WTC11 (cell line): ENCODE measurements at regions not wholly inside any gene's neighbourhood (a gene's known extent, or its start where the extent isn't known, plus 50 kb on each side); places are given as distances from the start of the nearest gene placed in this dataset.

Source experiments
- ATAC-seq: fragments of 200-7000 bp; cut with Tn5 transposase; 2 replicates; pipeline ENCODE4 v1.10.0; 2021; ENCODE audit warnings: mild to moderate bottlenecking, moderate library complexity
- CTCF ChIA-PET: fragments of 300-600 bp; sonication (Branson Sonifier 250); formaldehyde crosslinking; loops from one replicate; lab custom pipeline; 2021; ENCODE audit warnings: antibody characterized with exemption; lab: Charles Lee
- POLR2A ChIA-PET: fragments of 350-600 bp; sonication (Branson Sonifier 250); formaldehyde crosslinking; loops from one replicate; lab custom pipeline; 2021; ENCODE audit warnings: antibody characterized with exemption; lab: Charles Lee
- DNase-seq: peaks from one replicate; pipeline ENCODE4 v3.0.0; 2021; ENCODE audit warnings: low spot score
- H3K27ac Mint-ChIP-seq: 2 replicates; pipeline ENCODE4 v1.8.0; 2021; ENCODE audit warnings: mixed read lengths
- H3K27me3 Mint-ChIP-seq: 2 replicates; pipeline ENCODE4 v1.8.0; 2021; ENCODE audit warnings: low read depth, mild to moderate bottlenecking, moderate library complexity, mixed read lengths
- H3K36me3 Mint-ChIP-seq: 2 replicates; pipeline ENCODE4 v1.8.0; 2021; ENCODE audit warnings: mixed read lengths
- H3K4me1 Mint-ChIP-seq: 2 replicates; pipeline ENCODE4 v1.8.0; 2022; ENCODE audit warnings: mixed read lengths
- H3K4me3 Mint-ChIP-seq: 2 replicates; pipeline ENCODE4 v1.8.0; 2021; ENCODE audit warnings: mild to moderate bottlenecking, moderate library complexity, mixed read lengths
- H3K9me3 Mint-ChIP-seq: 2 replicates; pipeline ENCODE4 v1.8.0; 2021; ENCODE audit warnings: mixed read lengths
- ARID4B ChIP-seq: sonication (generic); formaldehyde crosslinking; IDR thresholded peaks from 2 replicates; pipeline ENCODE4 v1.8.0; 2023; ENCODE audit warnings: missing genetic modification reagents, mild to moderate bottlenecking, borderline replicate concordance
- ATF1 ChIP-seq: sonication (generic); formaldehyde crosslinking; IDR thresholded peaks from 2 replicates; pipeline ENCODE4 v1.8.1; 2023; ENCODE audit warnings: mild to moderate bottlenecking, moderate library complexity, missing genetic modification reagents
- ATF2 ChIP-seq: sonication (generic); formaldehyde crosslinking; IDR thresholded peaks from 2 replicates; pipeline ENCODE4 v1.8.1; 2022; ENCODE audit warnings: low read depth, missing genetic modification reagents, borderline replicate concordance
- CDX4 ChIP-seq: fragments of 250-450 bp; sonication (Bioruptor Pico); IDR thresholded peaks from 2 replicates; pipeline ENCODE4 v1.9.0; 2021; ENCODE audit warnings: moderate library complexity, mild to moderate bottlenecking, inconsistent platforms, borderline replicate concordance
- CREB1 ChIP-seq: sonication (generic); formaldehyde crosslinking; IDR thresholded peaks from 2 replicates; pipeline ENCODE4 v1.8.0; 2023; ENCODE audit warnings: mild to moderate bottlenecking, missing genetic modification reagents
- CREM ChIP-seq: sonication (generic); formaldehyde crosslinking; IDR thresholded peaks from 2 replicates; pipeline ENCODE4 v1.8.1; 2022; ENCODE audit warnings: mild to moderate bottlenecking, missing genetic modification reagents, moderate library complexity
- CTCF ChIP-seq: fragments of 200-600 bp; IDR thresholded peaks from 2 replicates; pipeline ENCODE4 v1.8.0; 2022; ENCODE audit warnings: antibody characterized with exemption
- E2F5 ChIP-seq: sonication (generic); formaldehyde crosslinking; IDR thresholded peaks from 2 replicates; pipeline ENCODE4 v1.8.1; 2022; ENCODE audit warnings: mild to moderate bottlenecking, moderate library complexity, missing genetic modification reagents
- FOXJ3 ChIP-seq: sonication (generic); formaldehyde crosslinking; IDR thresholded peaks from 2 replicates; pipeline ENCODE4 v1.9.0; 2021; ENCODE audit warnings: missing genetic modification reagents, mild to moderate bottlenecking, borderline replicate concordance
- FOXP1 ChIP-seq: sonication (generic); formaldehyde crosslinking; IDR thresholded peaks from 2 replicates; pipeline ENCODE4 v1.8.0; 2022; ENCODE audit warnings: missing genetic modification reagents, mild to moderate bottlenecking, moderate library complexity, borderline replicate concordance
- GTF2I ChIP-seq: fragments of 250-450 bp; sonication (Bioruptor Pico); conservative IDR thresholded peaks from 2 replicates; pipeline ENCODE4 v1.4.0; 2021; ENCODE audit warnings: mild to moderate bottlenecking
- JAZF1 ChIP-seq: fragments of 250-450 bp; sonication (Bioruptor Pico); IDR thresholded peaks from 2 replicates; pipeline ENCODE4 v1.9.0; 2021; ENCODE audit warnings: moderate library complexity, mild to moderate bottlenecking, inconsistent platforms
- MAX ChIP-seq: sonication (generic); formaldehyde crosslinking; IDR thresholded peaks from 2 replicates; pipeline ENCODE4 v1.8.0; 2022; ENCODE audit warnings: mild to moderate bottlenecking, missing genetic modification reagents
- MLX ChIP-seq: sonication (generic); formaldehyde crosslinking; IDR thresholded peaks from 2 replicates; pipeline ENCODE4 v1.8.1; 2023; ENCODE audit warnings: mild to moderate bottlenecking, missing genetic modification reagents, moderate library complexity
- MYBL2 ChIP-seq: sonication (generic); formaldehyde crosslinking; IDR thresholded peaks from 2 replicates; pipeline ENCODE4 v1.8.1; 2023; ENCODE audit warnings: mild to moderate bottlenecking, moderate library complexity, missing genetic modification reagents
- NFATC4 ChIP-seq: fragments of 250-450 bp; sonication (Bioruptor Pico); IDR thresholded peaks from 2 replicates; pipeline ENCODE4 v1.9.0; 2021; ENCODE audit warnings: mild to moderate bottlenecking
- NR1H2 ChIP-seq: sonication (generic); formaldehyde crosslinking; IDR thresholded peaks from 2 replicates; pipeline ENCODE4 v1.9.0; 2021; ENCODE audit warnings: mild to moderate bottlenecking, moderate library complexity, missing genetic modification reagents
- RELA ChIP-seq: sonication (generic); formaldehyde crosslinking; IDR thresholded peaks from 2 replicates; pipeline ENCODE4 v1.8.1; 2022; ENCODE audit warnings: missing genetic modification reagents, mild to moderate bottlenecking, borderline replicate concordance
- RORB ChIP-seq: fragments of 250-450 bp; sonication (Bioruptor Pico); IDR thresholded peaks from 2 replicates; pipeline ENCODE4 v1.9.0; 2021; ENCODE audit warnings: mild to moderate bottlenecking
- ZBTB43 ChIP-seq: sonication (generic); formaldehyde crosslinking; IDR thresholded peaks from 2 replicates; pipeline ENCODE4 v1.8.1; 2023; ENCODE audit warnings: mild to moderate bottlenecking, missing genetic modification reagents
- ZNF138 ChIP-seq: sonication (generic); formaldehyde crosslinking; conservative IDR thresholded peaks from 2 replicates; pipeline ENCODE4 v1.8.1; 2022; ENCODE audit warnings: mild to moderate bottlenecking, moderate library complexity, missing genetic modification reagents
- ZNF219 ChIP-seq: sonication (generic); formaldehyde crosslinking; IDR thresholded peaks from 2 replicates; pipeline ENCODE4 v1.8.0; 2023; ENCODE audit warnings: missing genetic modification reagents, mild to moderate bottlenecking, borderline replicate concordance
- ZNF263 ChIP-seq: sonication (generic); formaldehyde crosslinking; IDR thresholded peaks from 2 replicates; pipeline ENCODE4 v1.8.1; 2022; ENCODE audit warnings: low read depth, mild to moderate bottlenecking, moderate library complexity, missing genetic modification reagents
- ZNF416 ChIP-seq: fragments of 250-450 bp; sonication (Bioruptor Pico); IDR thresholded peaks from 2 replicates; pipeline ENCODE4 v1.9.0; 2021; ENCODE audit warnings: mild to moderate bottlenecking, inconsistent platforms

- no peak overlapping the region for H3K27ac Mint-ChIP-seq
- no peaks in the 10 kb centered on the region for H3K4me1 Mint-ChIP-seq
- peaks cover 5% of the 10 kb centered on the region for H3K27me3 Mint-ChIP-seq
- ChIA-PET POLR2A (no interaction called here), CTCF (interaction anchor here (0.6 to 1.7 kb wide), 4 partner anchors 45 to 1363 kb away, joined by 3 to 7 read pairs (median 4); no protein-coding TSS in a partner anchor)
- DNase-seq (no peak), ATAC-seq (no peak)
- H3K9me3 Mint-ChIP-seq = peaks cover 10% of the 10 kb centered on the region; the same call in 1 of the 2 replicates
- TF ChIP-seq MYBL2 (CRISPR knock-in tag) (no peak), GTF2I (CRISPR knock-in tag) (no peak), ZBTB43 (no peak), E2F5 (CRISPR knock-in tag) (no peak), NFATC4 (CRISPR knock-in tag) (no peak), ZNF263 (CRISPR knock-in tag) (no peak), JAZF1 (CRISPR knock-in tag) (no peak), CTCF (no peak), ATF2 (CRISPR knock-in tag) (no peak), MLX (CRISPR knock-in tag) (no peak), MAX (CRISPR knock-in tag) (no peak), ZNF416 (CRISPR knock-in tag) (no peak), RELA (CRISPR knock-in tag) (no peak), NR1H2 (CRISPR knock-in tag) (no peak), RORB (CRISPR knock-in tag) (no peak), CREB1 (CRISPR knock-in tag) (no peak)
- no peak overlapping the region for H3K4me3 Mint-ChIP-seq
- H3K36me3 Mint-ChIP-seq = no peaks in the 10 kb centered on the region
These were observed 78.3 kb upstream of the FOXF1 start for GRCh38 chr16:86432048-86432447.

GRCh38 chr16:86432691-86433090 is 77.6 kb upstream of the FOXF1 start:
- Mint-ChIP-seq H3K27me3 (peaks cover 5% of the 10 kb centered on the region), H3K36me3 (no peaks in the 10 kb centered on the region)
- CTCF ChIA-PET = interaction anchor here (0.6 to 1.7 kb wide), 4 partner anchors 44 to 1364 kb away, joined by 3 to 7 read pairs (median 4); no protein-coding TSS in a partner anchor

More at GRCh38 chr16:86432691-86433090, 77.6 kb upstream of the FOXF1 start:
- H3K27ac Mint-ChIP-seq = no peak overlapping the region
- DNase-seq (no peak), ATAC-seq (no peak)
- TF ChIP-seq ZNF138 (CRISPR knock-in tag) = no peak
- no peak for TF ChIP-seq FOXJ3
- no peak for TF ChIP-seq ARID4B (CRISPR knock-in tag)
- TF ChIP-seq CDX4 (CRISPR knock-in tag) = no peak
- TF ChIP-seq CREM = no peak
- no peak for TF ChIP-seq MLX (CRISPR knock-in tag)
- no peak for TF ChIP-seq ZNF219
- TF ChIP-seq ATF1 = no peak
- no peak for TF ChIP-seq FOXP1
- POLR2A ChIA-PET = no interaction called here
- H3K9me3 Mint-ChIP-seq = peaks cover 8% of the 10 kb centered on the region; the same call in 1 of the 2 replicates
- H3K4me3 Mint-ChIP-seq = no peak overlapping the region
- H3K4me1 Mint-ChIP-seq = no peaks in the 10 kb centered on the region
